Activated T-cell treated with anti-CD3 and anti-CD28 coated beads for 24 hours (primary cell): ENCODE measurements at regions not wholly inside any gene's neighbourhood (a gene's known extent, or its start where the extent isn't known, plus 50 kb on each side); places are given as distances from the start of the nearest gene placed in this dataset.
"Not testable (repeated sequence)": the region's sequence is repeated elsewhere in the genome, so short reads cannot be mapped to it uniquely, and the experiment has no call there.

Experiments
- DNase-seq: peaks from one replicate; pipeline ENCODE4 v3.0.0-alpha.2; 2020; ENCODE audit warnings: low read depth

GRCh38 chr4:81375745-81376144 lies 96.0 kb downstream of the RASGEF1B start:
- DNase-seq = no peak

GRCh38 chr4:81369886-81370285 lies 101.8 kb downstream of the RASGEF1B start:
- DNase-seq = no peak

GRCh38 chr4:81366779-81367178 lies 104.9 kb downstream of the RASGEF1B start:
- no peak for DNase-seq

- no peak for DNase-seq
Observed at GRCh38 chr4:81360737-81361136, 111.0 kb downstream of the RASGEF1B start.

- DNase-seq = no peak
Observed at GRCh38 chr4:81359207-81359606, 112.5 kb downstream of the RASGEF1B start.

- no peak for DNase-seq
Observed at GRCh38 chr4:81358154-81358553, 113.6 kb downstream of the RASGEF1B start.

- DNase-seq = no peak
Observed at GRCh38 chr4:81356621-81357020, 115.1 kb downstream of the RASGEF1B start.

- DNase-seq = no peak
Observed at GRCh38 chr4:81355136-81355535, 116.6 kb downstream of the RASGEF1B start.

- DNase-seq = no peak
Observed at GRCh38 chr4:81353861-81354260, 117.8 kb downstream of the RASGEF1B start.

GRCh38 chr4:81352446-81352835 lies 119.3 kb downstream of the RASGEF1B start:
- no peak for DNase-seq

GRCh38 chr4:81351654-81352445 lies 119.9 kb downstream of the RASGEF1B start:
- DNase-seq = peak; percentile 60

GRCh38 chr4:81350040-81350439 lies 121.7 kb downstream of the RASGEF1B start:
- no peak for DNase-seq

GRCh38 chr4:81348778-81349094 lies 123.0 kb downstream of the RASGEF1B start:
- no peak for DNase-seq

- no peak for DNase-seq
Observed at GRCh38 chr4:81348086-81348777, 123.5 kb downstream of the RASGEF1B start.

GRCh38 chr4:81346719-81347118 lies 125.0 kb downstream of the RASGEF1B start:
- no peak for DNase-seq

- DNase-seq = no peak
Observed at GRCh38 chr4:81343536-81343935, 128.2 kb downstream of the RASGEF1B start.

- DNase-seq = no peak
Observed at GRCh38 chr4:81343046-81343445, 128.0 kb upstream of the PRKG2 start.

GRCh38 chr4:81337211-81337610 lies 122.2 kb upstream of the PRKG2 start:
- DNase-seq = no peak

- no peak for DNase-seq
Observed at GRCh38 chr4:81335122-81335912, 120.3 kb upstream of the PRKG2 start.

GRCh38 chr4:81330018-81330417 lies 115.0 kb upstream of the PRKG2 start:
- DNase-seq = no peak

- DNase-seq = no peak
Observed at GRCh38 chr4:81326581-81326980, 111.6 kb upstream of the PRKG2 start.

GRCh38 chr4:81324594-81324993 lies 109.6 kb upstream of the PRKG2 start:
- not testable (repeated sequence) for DNase-seq

- DNase-seq = no peak
Observed at GRCh38 chr4:81319657-81320056, 104.6 kb upstream of the PRKG2 start.
